HCT116 (cell line): ENCODE measurements at regions not wholly inside any gene's neighbourhood (a gene's known extent, or its start where the extent isn't known, plus 50 kb on each side); places are given as distances from the start of the nearest gene placed in this dataset.

Source experiments
- ATAC-seq: fragments of 200-7000 bp; cut with Tn5 transposase; 2 replicates; pipeline ENCODE4 v1.9.1; 2020; ENCODE audit warnings: mild to moderate bottlenecking, moderate library complexity
- BruUV-seq: library from RNA; stranded (reverse); fragments of 400-500 nt; replicated peaks from 2 replicates; lab custom pipeline; 2021; lab: Mats Ljungman, UMichigan
- CTCF ChIA-PET: fragments of 300-600 bp; sonication (Branson Sonifier 250); formaldehyde crosslinking; loops from one replicate; lab custom pipeline; 2021; ENCODE audit warnings: antibody characterized with exemption; lab: Charles Lee
- POLR2A ChIA-PET: fragments of 300-600, 350-600 bp; sonication (Branson Sonifier 250); formaldehyde crosslinking; loops from one replicate; lab custom pipeline; 2021; ENCODE audit warnings: antibody characterized with exemption; lab: Charles Lee
- RAD21 ChIA-PET, 2 experiments: fragments of 300-600 bp; sonication (Branson Sonifier 250); formaldehyde crosslinking; loops; one replicate each; lab custom pipeline; 2023; ENCODE audit warnings: low total read pairs in 2 of 2; ENCODE audit not compliant: uncharacterized antibody in 2 of 2, unreplicated experiment in 2 of 2, low non-redundant PET in 1 of 2; lab: Charles Lee
- DNase-seq: peaks from one replicate; pipeline ENCODE4 v3.0.0-alpha.2; 2010; ENCODE audit warnings: low read depth, low spot score
- H2AFZ ChIP-seq: fragments of 200-600 bp; shearing (Covaris generic), sonication (generic); 2 replicates; pipeline ENCODE4 v1.6.1; 2017; ENCODE audit warnings: low read depth, mixed run types, mixed read lengths, antibody characterized with exemption, low read length; ENCODE audit not compliant: poor library complexity, severe bottlenecking
- H3K27ac ChIP-seq: 2 replicates; pipeline ENCODE4 v1.5.1; 2012; ENCODE audit warnings: low read depth, low read length
- H3K27me3 ChIP-seq: fragments of 200-600 bp; sonication (generic); 2 replicates; pipeline ENCODE4 v1.6.1; 2016; ENCODE audit warnings: mixed run types, low read length, mixed read lengths; ENCODE audit not compliant: insufficient read depth
- H3K36me3 ChIP-seq, 2 experiments: fragments of 200-500 bp in 1 of 2; fragments of 200-600 bp in 1 of 2; sonication (Bioruptor generic) in 1 of 2; sonication (generic) in 1 of 2; 2 replicates each; pipeline versions ENCODE4 v1.5.1 to v1.6.1; 2014 to 2016; ENCODE audit warnings: low read length in 2 of 2, inconsistent platforms in 1 of 2, mixed read lengths in 1 of 2, mixed run types in 1 of 2; ENCODE audit not compliant: insufficient read depth in 2 of 2, control insufficient read depth in 1 of 2
- H3K4me1 ChIP-seq, 2 experiments: fragments of 200-600 bp in 1 of 2; sonication (generic) in 1 of 2; 2 replicates each; pipeline versions ENCODE4 v1.5.1 to v1.6.1; 2012 to 2017; ENCODE audit warnings: low read length in 2 of 2, inconsistent platforms in 1 of 2, mild to moderate bottlenecking in 1 of 2, mixed read lengths in 1 of 2, mixed run types in 1 of 2, moderate library complexity in 1 of 2; ENCODE audit not compliant: insufficient read depth in 2 of 2, control insufficient read depth in 1 of 2
- H3K4me2 ChIP-seq: fragments of 200-600 bp; sonication (generic); 2 replicates; pipeline ENCODE4 v1.6.1; 2017; ENCODE audit warnings: mixed run types, low read length, mixed read lengths
- H3K4me3 ChIP-seq, 2 experiments: fragments of 200-600 bp in 1 of 2; sonication (generic) in 1 of 2; replicated peaks in 1 of 2; 2 replicates each; pipeline ENCODE4 v1.5.1; 2011 to 2016; ENCODE audit warnings: low read length in 2 of 2, control low read depth in 1 of 2, low read depth in 1 of 2, mild to moderate bottlenecking in 1 of 2, mixed read lengths in 1 of 2, mixed run types in 1 of 2
- H3K79me2 ChIP-seq: fragments of 200-600 bp; sonication (generic); 2 replicates; pipeline ENCODE4 v1.6.1; 2017; ENCODE audit warnings: mild to moderate bottlenecking, mixed run types, low read length, moderate library complexity, mixed read lengths; ENCODE audit not compliant: insufficient read depth
- H3K9ac ChIP-seq: fragments of 200-600 bp; sonication (generic); 2 replicates; pipeline ENCODE4 v1.6.1; 2016; ENCODE audit warnings: low read length, mixed read lengths
- H3K9me2 ChIP-seq: fragments of 200-600 bp; sonication (generic), shearing (Covaris generic); 2 replicates; pipeline ENCODE4 v1.6.1; 2017; ENCODE audit warnings: mixed run types, mild to moderate bottlenecking, moderate library complexity; ENCODE audit not compliant: insufficient read depth
- H3K9me3 ChIP-seq, 2 experiments: fragments of 200-500 bp in 1 of 2; fragments of 200-600 bp in 1 of 2; sonication (Bioruptor generic) in 1 of 2; sonication (generic) in 1 of 2; 2 replicates each; pipeline ENCODE4 v1.6.1; 2014 to 2017; ENCODE audit warnings: low read length in 2 of 2, mixed read lengths in 2 of 2, inconsistent platforms in 1 of 2, low read depth in 1 of 2, mild to moderate bottlenecking in 1 of 2, mixed run types in 1 of 2, moderate library complexity in 1 of 2; ENCODE audit not compliant: control insufficient read depth in 1 of 2, insufficient read depth in 1 of 2
- H4K20me1 ChIP-seq: fragments of 200-600 bp; sonication (generic), shearing (Covaris generic); 2 replicates; pipeline ENCODE4 v1.6.1; 2017; ENCODE audit warnings: mixed run types, mild to moderate bottlenecking, moderate library complexity; ENCODE audit not compliant: insufficient read depth
- CBX3 ChIP-seq: IDR thresholded peaks from 2 replicates; pipeline ENCODE4 v1.6.1; 2012; ENCODE audit warnings: low read depth
- CEBPB ChIP-seq: IDR thresholded peaks from 2 replicates; pipeline ENCODE4 v1.6.1; 2012; ENCODE audit warnings: low read depth
- CTCF ChIP-seq, 3 experiments: fragments of 200-600 bp in 1 of 3; sonication (generic) in 1 of 3; IDR thresholded peaks in 2 of 3; conservative IDR thresholded peaks in 1 of 3; 2 replicates each; pipeline ENCODE4 v1.5.1; 2012 to 2017; ENCODE audit warnings: low read depth in 2 of 3, low read length in 2 of 3, antibody characterized with exemption in 1 of 3, borderline replicate concordance in 1 of 3, control low read depth in 1 of 3, mild to moderate bottlenecking in 1 of 3, mixed read lengths in 1 of 3, mixed run types in 1 of 3, moderate library complexity in 1 of 3; ENCODE audit not compliant: insufficient read depth in 1 of 3
- EZH2phosphoT487 ChIP-seq: fragments of 200-600 bp; IDR thresholded peaks from 2 replicates; pipeline ENCODE4 v1.6.1; 2018; ENCODE audit warnings: antibody characterized with exemption, borderline replicate concordance
- FOSL1 ChIP-seq: IDR thresholded peaks from 2 replicates; pipeline ENCODE4 v1.6.1; 2012; ENCODE audit warnings: low read depth
- POLR2A ChIP-seq: IDR thresholded peaks from 2 replicates; pipeline ENCODE4 v1.7.0; 2011; ENCODE audit warnings: borderline replicate concordance; ENCODE audit not compliant: insufficient read depth, insufficient read length; ENCODE audit errors: extremely low read depth
- POLR2AphosphoS5 ChIP-seq: IDR thresholded peaks from 2 replicates; pipeline ENCODE4 v1.6.1; 2011; ENCODE audit warnings: mild to moderate bottlenecking, low read depth, low read length, moderate library complexity
- SP1 ChIP-seq: IDR thresholded peaks from 2 replicates; pipeline ENCODE4 v1.6.1; 2012; ENCODE audit warnings: low read depth
- TCF7L2 ChIP-seq: IDR thresholded peaks from 2 replicates; pipeline ENCODE4 v1.7.0; 2011; ENCODE audit warnings: borderline replicate concordance, inconsistent platforms; ENCODE audit not compliant: insufficient read depth, insufficient read length; ENCODE audit errors: extremely low read depth
- ZFX ChIP-seq: fragments of 450-650 bp; IDR thresholded peaks from 2 replicates; pipeline ENCODE4 v1.6.1; 2017
- ZNF274 ChIP-seq: fragments of 200-500 bp; sonication (Bioruptor generic); IDR thresholded peaks from 2 replicates; pipeline ENCODE4 v1.6.1; 2014; ENCODE audit warnings: mild to moderate bottlenecking, low read depth, low read length, inconsistent platforms
- intact Hi-C: fragments of 100-400 bp; cut with micrococcal nuclease; formaldehyde crosslinking; loops from 2 replicates; pipeline ENCODE4 v1.10.0; 2022
- TF ChIP-seq, protein P1 (sequence below): IDR thresholded peaks from 2 replicates; pipeline ENCODE4 v1.6.1; 2012; ENCODE audit warnings: low read depth
- TF ChIP-seq, protein P2 (sequence below): IDR thresholded peaks from 2 replicates; pipeline ENCODE4 v1.6.1; 2011; ENCODE audit warnings: mild to moderate bottlenecking, low read length, moderate library complexity; ENCODE audit not compliant: insufficient replicate concordance; ENCODE audit errors: extremely low read depth

- Histone ChIP-seq H3K36me3 (no peaks in the 10 kb centered on the region), H2AFZ (no peak overlapping the region), H3K4me3 (no peak overlapping the region), H3K79me2 (no peaks in the 10 kb centered on the region), H3K9me3 (no peaks in the 10 kb centered on the region), H3K9me2 (no peaks in the 10 kb centered on the region), H3K9ac (no peak overlapping the region), H3K27ac (no peak overlapping the region), H3K4me1 (no peaks in the 10 kb centered on the region), H3K27me3 (no peaks in the 10 kb centered on the region), H4K20me1 (no peaks in the 10 kb centered on the region), H3K4me2 (no peak overlapping the region)
- RAD21 ChIA-PET = interaction anchor here in 1 of 2 experiments (0.7 kb wide), 1 partner anchor 176 kb away, joined by 3 read pairs; no protein-coding TSS in a partner anchor
- CTCF ChIA-PET = no interaction called here
- intact Hi-C loops = no loop called here
- TF ChIP-seq EZH2phosphoT487 (no peak), TCF7L2 (no peak), CBX3 (no peak), FOSL1 (no peak)
- POLR2A ChIA-PET = no interaction called here
- ATAC-seq (no peak), DNase-seq (no peak)
- no TSS peak for BruUV-seq
These were observed 254.0 kb upstream of the DMRT1 start for GRCh38 chr9:587527-587926.

- H3K79me2 ChIP-seq = no peaks in the 10 kb centered on the region
- no TSS peak for BruUV-seq
- no peak overlapping the region for H3K4me2 ChIP-seq
- H3K36me3 ChIP-seq = no peaks in the 10 kb centered on the region
- no peaks in the 10 kb centered on the region for H4K20me1 ChIP-seq
- no peaks in the 10 kb centered on the region for H3K27me3 ChIP-seq
- H3K9me3 ChIP-seq = no peaks in the 10 kb centered on the region
- CTCF ChIA-PET = no interaction called here
- H3K27ac ChIP-seq = no peak overlapping the region
- POLR2A ChIA-PET = no interaction called here
- no peak overlapping the region for H3K9ac ChIP-seq
- no peaks in the 10 kb centered on the region for H3K9me2 ChIP-seq
- H3K4me3 ChIP-seq = no peak overlapping the region
- RAD21 ChIA-PET = no interaction called here
- TF ChIP-seq SP1 = no peak
- TF ChIP-seq, protein P1, sequence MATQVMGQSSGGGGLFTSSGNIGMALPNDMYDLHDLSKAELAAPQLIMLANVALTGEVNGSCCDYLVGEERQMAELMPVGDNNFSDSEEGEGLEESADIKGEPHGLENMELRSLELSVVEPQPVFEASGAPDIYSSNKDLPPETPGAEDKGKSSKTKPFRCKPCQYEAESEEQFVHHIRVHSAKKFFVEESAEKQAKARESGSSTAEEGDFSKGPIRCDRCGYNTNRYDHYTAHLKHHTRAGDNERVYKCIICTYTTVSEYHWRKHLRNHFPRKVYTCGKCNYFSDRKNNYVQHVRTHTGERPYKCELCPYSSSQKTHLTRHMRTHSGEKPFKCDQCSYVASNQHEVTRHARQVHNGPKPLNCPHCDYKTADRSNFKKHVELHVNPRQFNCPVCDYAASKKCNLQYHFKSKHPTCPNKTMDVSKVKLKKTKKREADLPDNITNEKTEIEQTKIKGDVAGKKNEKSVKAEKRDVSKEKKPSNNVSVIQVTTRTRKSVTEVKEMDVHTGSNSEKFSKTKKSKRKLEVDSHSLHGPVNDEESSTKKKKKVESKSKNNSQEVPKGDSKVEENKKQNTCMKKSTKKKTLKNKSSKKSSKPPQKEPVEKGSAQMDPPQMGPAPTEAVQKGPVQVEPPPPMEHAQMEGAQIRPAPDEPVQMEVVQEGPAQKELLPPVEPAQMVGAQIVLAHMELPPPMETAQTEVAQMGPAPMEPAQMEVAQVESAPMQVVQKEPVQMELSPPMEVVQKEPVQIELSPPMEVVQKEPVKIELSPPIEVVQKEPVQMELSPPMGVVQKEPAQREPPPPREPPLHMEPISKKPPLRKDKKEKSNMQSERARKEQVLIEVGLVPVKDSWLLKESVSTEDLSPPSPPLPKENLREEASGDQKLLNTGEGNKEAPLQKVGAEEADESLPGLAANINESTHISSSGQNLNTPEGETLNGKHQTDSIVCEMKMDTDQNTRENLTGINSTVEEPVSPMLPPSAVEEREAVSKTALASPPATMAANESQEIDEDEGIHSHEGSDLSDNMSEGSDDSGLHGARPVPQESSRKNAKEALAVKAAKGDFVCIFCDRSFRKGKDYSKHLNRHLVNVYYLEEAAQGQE = no peak
- TF ChIP-seq, protein P2, sequence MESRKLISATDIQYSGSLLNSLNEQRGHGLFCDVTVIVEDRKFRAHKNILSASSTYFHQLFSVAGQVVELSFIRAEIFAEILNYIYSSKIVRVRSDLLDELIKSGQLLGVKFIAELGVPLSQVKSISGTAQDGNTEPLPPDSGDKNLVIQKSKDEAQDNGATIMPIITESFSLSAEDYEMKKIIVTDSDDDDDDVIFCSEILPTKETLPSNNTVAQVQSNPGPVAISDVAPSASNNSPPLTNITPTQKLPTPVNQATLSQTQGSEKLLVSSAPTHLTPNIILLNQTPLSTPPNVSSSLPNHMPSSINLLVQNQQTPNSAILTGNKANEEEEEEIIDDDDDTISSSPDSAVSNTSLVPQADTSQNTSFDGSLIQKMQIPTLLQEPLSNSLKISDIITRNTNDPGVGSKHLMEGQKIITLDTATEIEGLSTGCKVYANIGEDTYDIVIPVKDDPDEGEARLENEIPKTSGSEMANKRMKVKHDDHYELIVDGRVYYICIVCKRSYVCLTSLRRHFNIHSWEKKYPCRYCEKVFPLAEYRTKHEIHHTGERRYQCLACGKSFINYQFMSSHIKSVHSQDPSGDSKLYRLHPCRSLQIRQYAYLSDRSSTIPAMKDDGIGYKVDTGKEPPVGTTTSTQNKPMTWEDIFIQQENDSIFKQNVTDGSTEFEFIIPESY = no peak
- no peak for TF ChIP-seq POLR2A
- TF ChIP-seq CTCF (IDR thresholded peaks at IDR 0.05 in 2 of 3, conservative IDR thresholded peaks at IDR 0.05 in 1 of 3; ENCODE audit: borderline replicate concordance in 1 of 3, insufficient read depth in 1 of 3, low read depth in 2 of 3, low read length in 2 of 3) = no peak
- TF ChIP-seq CEBPB = no peak
- TF ChIP-seq ZFX = no peak
- TF ChIP-seq EZH2phosphoT487 = no peak
- TF ChIP-seq ZNF274 = no peak
- TF ChIP-seq POLR2AphosphoS5 = no peak
- no peak for DNase-seq
- ATAC-seq = no peak
- intact Hi-C loops = no loop called here
- H3K4me1 ChIP-seq = no peaks in the 10 kb centered on the region
- H2AFZ ChIP-seq = no peak overlapping the region
These were observed 252.5 kb upstream of the DMRT1 start for GRCh38 chr9:588981-589380.
